ENCODE measurements at regions not wholly inside any gene's neighbourhood (a gene's known extent, or its start where the extent isn't known, plus 50 kb on each side); places are given as distances from the start of the nearest gene placed in this dataset.

GRCh38 chr9:13598738-13599137, 319.2 kb upstream of the MPDZ start:
- no peak for TF ChIP-seq POLR2AphosphoS5 (IDR thresholded peaks at IDR 0.05)
- no peak for TF ChIP-seq CTCF (IDR thresholded peaks at IDR 0.05)

All from gastroesophageal sphincter (tissue), 3 donors.